ENCODE measurements at regions not wholly inside any gene's neighbourhood (a gene's known extent, or its start where the extent isn't known, plus 50 kb on each side); places are given as distances from the start of the nearest gene placed in this dataset.

DNA sequence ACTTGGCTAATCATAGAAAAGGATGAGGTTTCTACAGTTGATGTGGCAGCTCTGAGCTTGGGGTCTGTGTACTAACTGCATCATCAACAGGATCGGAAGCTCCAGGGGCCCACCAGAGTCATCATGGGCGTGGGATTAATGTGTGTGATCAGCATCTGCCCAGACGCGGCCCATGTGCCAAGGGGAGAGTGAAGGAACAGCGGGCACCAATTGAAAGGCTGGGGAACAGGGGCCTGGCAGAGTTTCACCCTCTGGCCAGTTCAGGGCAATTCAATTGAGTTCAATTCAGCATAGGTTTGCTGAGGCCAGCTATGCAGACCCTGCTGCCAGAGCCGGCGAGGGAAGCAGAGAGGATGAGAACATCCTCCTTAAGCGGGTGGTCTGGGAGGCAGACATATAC lies 260.0 kb upstream of the AJAP1 start:
- TF ChIP-seq, protein P1, sequence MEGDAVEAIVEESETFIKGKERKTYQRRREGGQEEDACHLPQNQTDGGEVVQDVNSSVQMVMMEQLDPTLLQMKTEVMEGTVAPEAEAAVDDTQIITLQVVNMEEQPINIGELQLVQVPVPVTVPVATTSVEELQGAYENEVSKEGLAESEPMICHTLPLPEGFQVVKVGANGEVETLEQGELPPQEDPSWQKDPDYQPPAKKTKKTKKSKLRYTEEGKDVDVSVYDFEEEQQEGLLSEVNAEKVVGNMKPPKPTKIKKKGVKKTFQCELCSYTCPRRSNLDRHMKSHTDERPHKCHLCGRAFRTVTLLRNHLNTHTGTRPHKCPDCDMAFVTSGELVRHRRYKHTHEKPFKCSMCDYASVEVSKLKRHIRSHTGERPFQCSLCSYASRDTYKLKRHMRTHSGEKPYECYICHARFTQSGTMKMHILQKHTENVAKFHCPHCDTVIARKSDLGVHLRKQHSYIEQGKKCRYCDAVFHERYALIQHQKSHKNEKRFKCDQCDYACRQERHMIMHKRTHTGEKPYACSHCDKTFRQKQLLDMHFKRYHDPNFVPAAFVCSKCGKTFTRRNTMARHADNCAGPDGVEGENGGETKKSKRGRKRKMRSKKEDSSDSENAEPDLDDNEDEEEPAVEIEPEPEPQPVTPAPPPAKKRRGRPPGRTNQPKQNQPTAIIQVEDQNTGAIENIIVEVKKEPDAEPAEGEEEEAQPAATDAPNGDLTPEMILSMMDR (IDR thresholded peaks at IDR 0.05): no peak
- no peak for TF ChIP-seq POLR2A (IDR thresholded peaks at IDR 0.05; ENCODE audit: low read depth)
- no peak for TF ChIP-seq POLR2AphosphoS5 (IDR thresholded peaks at IDR 0.05)
